Astrocyte (in vitro differentiated cells and primary cell): ENCODE measurements at regions not wholly inside any gene's neighbourhood (a gene's known extent, or its start where the extent isn't known, plus 50 kb on each side); places are given as distances from the start of the nearest gene placed in this dataset.

Experiments used
- DNase-seq: peaks from one replicate; pipeline ENCODE4 v3.0.0-alpha.2; 2010; ENCODE audit warnings: low read depth
- FAIRE-seq: peaks from 2 replicates; lab custom pipeline; 2011; peaks lifted over from hg19 to GRCh38; lab: Jason Lieb, UNC
- H2AFZ ChIP-seq: 2 replicates; pipeline ENCODE4 v1.6.0; 2012; ENCODE audit warnings: low read depth, low read length, inconsistent platforms
- H3K27ac ChIP-seq: 2 replicates; pipeline ENCODE4 v1.5.1; 2011; ENCODE audit warnings: low read depth, low read length, inconsistent platforms
- H3K27me3 ChIP-seq: 2 replicates; pipeline ENCODE4 v1.6.0; 2011; ENCODE audit warnings: low read length, inconsistent platforms; ENCODE audit not compliant: insufficient read depth
- H3K36me3 ChIP-seq: 2 replicates; pipeline ENCODE4 v1.5.1; 2011; ENCODE audit warnings: low read length, inconsistent platforms; ENCODE audit not compliant: insufficient read depth
- H3K4me1 ChIP-seq: 2 replicates; pipeline ENCODE4 v1.5.1; 2011; ENCODE audit warnings: low read length, inconsistent platforms; ENCODE audit not compliant: insufficient read depth
- H3K4me2 ChIP-seq: 2 replicates; pipeline ENCODE4 v1.6.0; 2012; ENCODE audit warnings: low read length, inconsistent platforms
- H3K4me3 ChIP-seq: 2 replicates; pipeline ENCODE4 v1.5.1; 2011; ENCODE audit warnings: low read depth, mild to moderate bottlenecking, low read length, inconsistent platforms; ENCODE audit not compliant: insufficient read depth
- H3K79me2 ChIP-seq: 2 replicates; pipeline ENCODE4 v1.6.0; 2012; ENCODE audit warnings: mild to moderate bottlenecking, low read length, inconsistent platforms; ENCODE audit not compliant: insufficient read depth
- H3K9ac ChIP-seq: 2 replicates; pipeline ENCODE4 v1.6.0; 2012; ENCODE audit warnings: mild to moderate bottlenecking, low read length, inconsistent platforms
- H3K9me3 ChIP-seq: 2 replicates; pipeline ENCODE4 v1.5.1; 2012; ENCODE audit warnings: low read depth, mild to moderate bottlenecking, low read length, inconsistent platforms; ENCODE audit not compliant: insufficient read depth
- H4K20me1 ChIP-seq: 2 replicates; pipeline ENCODE4 v1.6.0; 2012; ENCODE audit warnings: low read length, inconsistent platforms; ENCODE audit not compliant: insufficient read depth
- H3K27ac Mint-ChIP-seq: one replicate; pipeline ENCODE4 v1.8.0; 2021; ENCODE audit warnings: mild to moderate bottlenecking, mixed read lengths; ENCODE audit not compliant: unreplicated experiment
- H3K27me3 Mint-ChIP-seq: one replicate; pipeline ENCODE4 v1.8.0; 2021; ENCODE audit warnings: low read depth, mixed read lengths; ENCODE audit not compliant: unreplicated experiment
- H3K36me3 Mint-ChIP-seq: one replicate; pipeline ENCODE4 v1.8.0; 2021; ENCODE audit warnings: low read depth, mixed read lengths; ENCODE audit not compliant: unreplicated experiment
- H3K4me1 Mint-ChIP-seq: one replicate; pipeline ENCODE4 v1.8.0; 2021; ENCODE audit warnings: low read depth, mixed read lengths; ENCODE audit not compliant: unreplicated experiment
- H3K4me3 Mint-ChIP-seq: one replicate; pipeline ENCODE4 v1.8.0; 2021; ENCODE audit warnings: mild to moderate bottlenecking, moderate library complexity, mixed read lengths; ENCODE audit not compliant: unreplicated experiment
- H3K9me3 Mint-ChIP-seq: one replicate; pipeline ENCODE4 v1.8.0; 2021; ENCODE audit warnings: mild to moderate bottlenecking, mixed read lengths; ENCODE audit not compliant: unreplicated experiment
- CTCF ChIP-seq: IDR thresholded peaks from 2 replicates; pipeline ENCODE4 v1.5.1; 2011; ENCODE audit warnings: low read depth, mild to moderate bottlenecking, inconsistent platforms, low read length, moderate library complexity; ENCODE audit not compliant: insufficient read depth
- EZH2 ChIP-seq: IDR thresholded peaks from 2 replicates; pipeline ENCODE4 v1.6.1; 2012; ENCODE audit warnings: mild to moderate bottlenecking, low read length, inconsistent platforms; ENCODE audit not compliant: insufficient read depth

GRCh38 chr5:121109817-121110216 lies 645.7 kb downstream of the PRR16 start:
- Mint-ChIP-seq H3K9me3 (no peaks in the 10 kb centered on the region), H3K27ac (no peak overlapping the region), H3K4me1 (no peaks in the 10 kb centered on the region), H3K36me3 (no peaks in the 10 kb centered on the region), H3K27me3 (no peaks in the 10 kb centered on the region), H3K4me3 (no peak overlapping the region)
- TF ChIP-seq CTCF, result no peak
- TF ChIP-seq EZH2, result no peak
- no peaks in the 10 kb centered on the region for H3K27me3 ChIP-seq
- H3K9ac ChIP-seq, result no peak overlapping the region
- no peak for FAIRE-seq
- no peaks in the 10 kb centered on the region for H4K20me1 ChIP-seq
- no peak overlapping the region for H3K4me3 ChIP-seq
- H3K4me1 ChIP-seq, result no peaks in the 10 kb centered on the region
- H3K9me3 ChIP-seq, result no peaks in the 10 kb centered on the region
- DNase-seq, result no peak
- H3K36me3 ChIP-seq, result no peaks in the 10 kb centered on the region
- H2AFZ ChIP-seq, result no peak overlapping the region
- no peak overlapping the region for H3K4me2 ChIP-seq
- H3K27ac ChIP-seq, result no peak overlapping the region
- H3K79me2 ChIP-seq, result no peaks in the 10 kb centered on the region

- FAIRE-seq, result no peak
- no peak overlapping the region for H3K4me2 ChIP-seq
- TF ChIP-seq EZH2 (no peak), CTCF (no peak)
Observed at GRCh38 chr5:121121786-121122185, 657.7 kb downstream of the PRR16 start.

GRCh38 chr5:121138495-121138907 lies 674.4 kb downstream of the PRR16 start:
- DNase-seq, result peak; percentile 6
- H4K20me1 ChIP-seq, result no peaks in the 10 kb centered on the region
- no peak overlapping the region for H2AFZ ChIP-seq
- no peak for FAIRE-seq
- no peaks in the 10 kb centered on the region for H3K27me3 ChIP-seq
- H3K4me2 ChIP-seq, result no peak overlapping the region
- H3K79me2 ChIP-seq, result no peaks in the 10 kb centered on the region
- no peaks in the 10 kb centered on the region for H3K9me3 ChIP-seq
- H3K27me3 Mint-ChIP-seq, result no peaks in the 10 kb centered on the region
- no peak overlapping the region for H3K4me3 Mint-ChIP-seq
- no peaks in the 10 kb centered on the region for H3K4me1 Mint-ChIP-seq
- no peaks in the 10 kb centered on the region for H3K36me3 ChIP-seq
- peaks cover 2% of the 10 kb centered on the region for H3K9me3 Mint-ChIP-seq
- no peaks in the 10 kb centered on the region for H3K4me1 ChIP-seq
- no peak overlapping the region for H3K27ac Mint-ChIP-seq
- TF ChIP-seq EZH2 (no peak), CTCF (no peak)
- H3K27ac ChIP-seq, result no peak overlapping the region
- no peak overlapping the region for H3K4me3 ChIP-seq
- no peak overlapping the region for H3K9ac ChIP-seq
- H3K36me3 Mint-ChIP-seq, result no peaks in the 10 kb centered on the region

More at GRCh38 chr5:121121786-121122185, 657.7 kb downstream of the PRR16 start:
- H3K79me2 ChIP-seq, result no peaks in the 10 kb centered on the region
- H3K4me1 ChIP-seq, result no peaks in the 10 kb centered on the region
- no peaks in the 10 kb centered on the region for H4K20me1 ChIP-seq
- Mint-ChIP-seq H3K36me3 (no peaks in the 10 kb centered on the region), H3K4me1 (no peaks in the 10 kb centered on the region), H3K27me3 (no peaks in the 10 kb centered on the region), H3K9me3 (no peaks in the 10 kb centered on the region), H3K4me3 (no peak overlapping the region), H3K27ac (no peak overlapping the region)
- no peaks in the 10 kb centered on the region for H3K36me3 ChIP-seq
- no peak overlapping the region for H2AFZ ChIP-seq
- no peaks in the 10 kb centered on the region for H3K9me3 ChIP-seq
- H3K27me3 ChIP-seq, result no peaks in the 10 kb centered on the region
- no peak for DNase-seq
- H3K4me3 ChIP-seq, result no peak overlapping the region
- no peak overlapping the region for H3K9ac ChIP-seq
- no peak overlapping the region for H3K27ac ChIP-seq
